Breast epithelium (tissue), 3 donors: ENCODE measurements at regions not wholly inside any gene's neighbourhood (a gene's known extent, or its start where the extent isn't known, plus 50 kb on each side); places are given as distances from the start of the nearest gene placed in this dataset.

Experiments
- POLR2A ChIP-seq: fragments of 450-650 bp; IDR thresholded peaks from one replicate; pipeline ENCODE4 v1.6.1; 2016; ENCODE audit warnings: antibody characterized with exemption, mild to moderate bottlenecking, moderate library complexity
- TF ChIP-seq, protein P1 (sequence below), 3 donors: fragments of 450-650 bp; IDR thresholded peaks; one replicate each; pipeline ENCODE4 v1.5.1; 2016 to 2017; ENCODE audit warnings: antibody characterized with exemption in 3 of 3, mild to moderate bottlenecking in 3 of 3, moderate library complexity in 3 of 3

DNA sequence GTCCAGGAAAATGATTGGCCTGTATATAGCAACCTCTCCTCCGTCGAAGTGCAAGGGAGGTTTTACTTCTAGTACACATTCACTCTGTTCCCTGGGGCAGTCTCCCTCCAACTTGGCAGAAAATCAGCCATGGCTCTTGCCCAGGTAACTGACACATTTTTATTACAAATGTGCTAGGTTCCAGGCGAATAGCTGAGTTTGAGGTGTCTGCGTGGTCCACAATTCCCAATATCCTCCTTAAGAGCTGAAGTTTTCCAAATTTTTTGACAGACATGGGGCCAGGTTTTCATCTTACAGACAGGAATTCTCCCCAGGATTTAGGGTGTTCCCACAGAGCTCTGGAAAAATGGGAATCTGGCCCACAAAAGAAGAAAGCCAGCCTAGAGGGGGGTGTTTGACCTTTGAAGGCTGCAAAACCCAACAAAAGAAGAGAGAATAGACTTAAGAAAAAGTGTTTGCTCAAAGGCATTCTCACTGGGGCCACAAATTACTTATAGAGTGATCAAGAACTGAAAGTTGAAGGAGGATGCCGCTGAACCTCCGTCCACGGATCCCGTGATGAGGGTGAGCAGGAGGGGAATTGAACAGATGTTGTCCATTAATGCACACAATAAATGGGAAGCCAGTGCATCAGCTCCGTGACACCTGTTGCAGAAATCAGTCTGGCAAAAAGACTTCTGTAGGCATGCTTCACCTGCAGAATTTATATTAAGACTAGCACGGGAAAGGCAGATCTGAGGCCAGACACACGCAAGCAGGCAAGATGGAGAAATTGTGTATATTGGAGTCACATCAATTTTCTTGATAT lies 242.3 kb upstream of the COPS8 start:
- TF ChIP-seq, protein P1, sequence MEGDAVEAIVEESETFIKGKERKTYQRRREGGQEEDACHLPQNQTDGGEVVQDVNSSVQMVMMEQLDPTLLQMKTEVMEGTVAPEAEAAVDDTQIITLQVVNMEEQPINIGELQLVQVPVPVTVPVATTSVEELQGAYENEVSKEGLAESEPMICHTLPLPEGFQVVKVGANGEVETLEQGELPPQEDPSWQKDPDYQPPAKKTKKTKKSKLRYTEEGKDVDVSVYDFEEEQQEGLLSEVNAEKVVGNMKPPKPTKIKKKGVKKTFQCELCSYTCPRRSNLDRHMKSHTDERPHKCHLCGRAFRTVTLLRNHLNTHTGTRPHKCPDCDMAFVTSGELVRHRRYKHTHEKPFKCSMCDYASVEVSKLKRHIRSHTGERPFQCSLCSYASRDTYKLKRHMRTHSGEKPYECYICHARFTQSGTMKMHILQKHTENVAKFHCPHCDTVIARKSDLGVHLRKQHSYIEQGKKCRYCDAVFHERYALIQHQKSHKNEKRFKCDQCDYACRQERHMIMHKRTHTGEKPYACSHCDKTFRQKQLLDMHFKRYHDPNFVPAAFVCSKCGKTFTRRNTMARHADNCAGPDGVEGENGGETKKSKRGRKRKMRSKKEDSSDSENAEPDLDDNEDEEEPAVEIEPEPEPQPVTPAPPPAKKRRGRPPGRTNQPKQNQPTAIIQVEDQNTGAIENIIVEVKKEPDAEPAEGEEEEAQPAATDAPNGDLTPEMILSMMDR (IDR thresholded peaks at IDR 0.05), result no peak
- TF ChIP-seq POLR2A, result no peak
